ENCODE measurements at regions not wholly inside any gene's neighbourhood (a gene's known extent, or its start where the extent isn't known, plus 50 kb on each side); places are given as distances from the start of the nearest gene placed in this dataset.

DNA sequence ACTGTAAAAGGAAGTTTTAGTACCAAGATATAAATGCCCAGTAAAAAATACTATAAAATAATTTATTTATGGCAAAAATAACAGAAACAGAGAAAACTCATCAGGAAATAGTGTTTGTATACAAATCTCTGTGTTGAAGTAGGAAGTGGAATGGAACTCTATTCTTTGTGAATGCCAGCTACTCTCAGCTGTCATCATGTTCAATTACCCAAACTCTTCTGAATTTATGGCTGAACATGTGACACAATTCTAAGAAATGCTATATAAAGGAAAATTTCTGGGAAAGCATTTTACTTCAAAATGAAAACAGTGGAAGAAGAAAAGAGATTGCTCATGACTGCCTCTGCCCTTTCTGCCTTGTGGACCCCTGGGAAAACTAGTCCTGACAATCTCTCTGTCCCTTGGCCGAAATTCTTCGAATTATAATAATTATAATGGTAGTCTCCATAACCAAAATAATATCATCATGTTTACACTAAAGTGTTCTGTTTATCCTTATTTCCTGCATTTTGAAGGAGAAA lies 522.3 kb upstream of the ST8SIA4 start:
- Mint-ChIP-seq H3K4me3 (no peak overlapping the region), H3K36me3 (ENCODE audit: low read depth) (no peaks in the 10 kb centered on the region), H3K9me3 (no peaks in the 10 kb centered on the region), H3K27me3 (no peaks in the 10 kb centered on the region), H3K27ac (no peak overlapping the region), H3K4me1 (no peaks in the 10 kb centered on the region)
- ChIA-PET CTCF (no interaction called here), POLR2A (no interaction called here)
- no peak for DNase-seq
- TF ChIP-seq, protein P1, sequence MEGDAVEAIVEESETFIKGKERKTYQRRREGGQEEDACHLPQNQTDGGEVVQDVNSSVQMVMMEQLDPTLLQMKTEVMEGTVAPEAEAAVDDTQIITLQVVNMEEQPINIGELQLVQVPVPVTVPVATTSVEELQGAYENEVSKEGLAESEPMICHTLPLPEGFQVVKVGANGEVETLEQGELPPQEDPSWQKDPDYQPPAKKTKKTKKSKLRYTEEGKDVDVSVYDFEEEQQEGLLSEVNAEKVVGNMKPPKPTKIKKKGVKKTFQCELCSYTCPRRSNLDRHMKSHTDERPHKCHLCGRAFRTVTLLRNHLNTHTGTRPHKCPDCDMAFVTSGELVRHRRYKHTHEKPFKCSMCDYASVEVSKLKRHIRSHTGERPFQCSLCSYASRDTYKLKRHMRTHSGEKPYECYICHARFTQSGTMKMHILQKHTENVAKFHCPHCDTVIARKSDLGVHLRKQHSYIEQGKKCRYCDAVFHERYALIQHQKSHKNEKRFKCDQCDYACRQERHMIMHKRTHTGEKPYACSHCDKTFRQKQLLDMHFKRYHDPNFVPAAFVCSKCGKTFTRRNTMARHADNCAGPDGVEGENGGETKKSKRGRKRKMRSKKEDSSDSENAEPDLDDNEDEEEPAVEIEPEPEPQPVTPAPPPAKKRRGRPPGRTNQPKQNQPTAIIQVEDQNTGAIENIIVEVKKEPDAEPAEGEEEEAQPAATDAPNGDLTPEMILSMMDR (IDR thresholded peaks at IDR 0.05) = no peak
- ATAC-seq (ENCODE audit: low read depth) = no peak
- intact Hi-C loops (cut with micrococcal nuclease) = no loop called here

DNA sequence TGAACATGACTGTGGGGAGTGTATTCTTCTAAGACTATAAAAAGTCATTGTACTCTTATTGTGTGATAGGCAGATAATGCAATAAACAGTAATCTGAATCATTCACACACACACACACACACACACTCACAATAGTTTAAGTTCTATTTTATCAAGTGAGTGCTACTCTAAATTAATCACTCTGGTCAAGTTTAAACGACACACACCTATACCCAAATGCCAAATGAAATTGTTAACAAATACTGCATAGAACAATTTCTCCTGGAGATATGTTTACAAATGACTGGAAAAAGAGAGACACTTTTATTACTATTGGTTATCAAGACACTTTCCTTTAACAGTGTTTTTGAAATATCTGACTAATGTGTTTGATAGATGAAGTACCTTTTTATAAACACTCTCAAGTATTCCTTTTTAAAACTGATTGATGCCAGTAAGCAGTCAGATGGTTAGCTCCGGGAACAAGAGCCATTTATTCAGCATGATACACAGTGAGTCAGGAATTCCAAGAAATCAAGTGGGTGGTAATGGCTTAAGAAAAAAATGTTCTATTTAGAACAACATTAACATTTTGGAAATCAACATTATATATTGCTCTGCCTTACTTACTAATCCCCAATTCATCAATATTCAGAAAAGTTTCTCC lies 521.6 kb upstream of the ST8SIA4 start:
- H3K27me3 Mint-ChIP-seq = no peaks in the 10 kb centered on the region
- intact Hi-C loops (cut with micrococcal nuclease) = no loop called here

DNA sequence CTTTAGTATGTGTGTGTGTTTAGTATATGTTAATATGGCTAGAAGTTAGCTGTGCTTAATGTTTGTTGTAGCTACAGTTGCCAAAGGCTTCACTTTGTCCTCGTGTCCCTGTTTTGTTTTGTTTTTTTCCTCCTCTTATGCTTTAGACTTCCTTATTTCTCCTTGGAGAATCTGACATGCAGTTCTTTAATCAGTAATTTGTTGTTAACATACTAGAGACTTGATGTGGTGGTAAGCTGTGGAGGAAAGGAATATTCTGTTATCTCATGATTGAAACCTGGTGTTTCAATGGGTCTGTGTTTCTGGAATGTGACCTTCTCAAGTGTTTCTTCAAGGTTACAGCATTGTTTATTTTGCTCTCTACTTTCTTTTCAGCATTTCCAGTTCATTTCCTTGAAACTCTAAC lies 515.6 kb upstream of the ST8SIA4 start:
- TF ChIP-seq, protein P1 (IDR thresholded peaks at IDR 0.05) = no peak

More for the DNA sequence above, 521.6 kb upstream of the ST8SIA4 start:
- DNase-seq (no peak), ATAC-seq (ENCODE audit: low read depth) (no peak)
- TF ChIP-seq, protein P1 (IDR thresholded peaks at IDR 0.05) = no peak
- POLR2A ChIA-PET = no interaction called here
- CTCF ChIA-PET = no interaction called here
- Mint-ChIP-seq H3K36me3 (ENCODE audit: low read depth) (no peaks in the 10 kb centered on the region), H3K4me3 (no peak overlapping the region), H3K9me3 (no peaks in the 10 kb centered on the region), H3K27ac (no peak overlapping the region), H3K4me1 (no peaks in the 10 kb centered on the region)

DNA sequence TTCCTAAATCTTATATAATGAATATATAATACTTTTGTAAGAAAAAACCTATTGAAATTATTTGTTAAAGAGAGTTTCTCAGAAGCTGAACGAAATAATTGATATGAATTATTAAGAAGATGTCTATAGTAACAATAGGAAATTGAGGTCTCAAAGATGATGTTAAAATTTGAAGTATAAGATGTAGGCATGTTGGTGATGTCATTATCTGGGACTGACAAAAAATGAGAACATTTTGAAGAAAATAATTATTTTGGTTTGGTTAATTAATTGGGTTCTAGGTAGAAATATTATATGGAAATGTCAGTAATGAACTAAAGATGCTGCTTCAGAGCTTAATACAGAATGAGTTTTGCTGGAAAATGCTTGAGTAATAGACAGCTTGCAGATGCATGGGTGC lies 501.4 kb upstream of the ST8SIA4 start:
- H3K27me3 Mint-ChIP-seq = no peaks in the 10 kb centered on the region
- no peak for ATAC-seq (ENCODE audit: low read depth)
- H3K9me3 Mint-ChIP-seq = no peaks in the 10 kb centered on the region
- no peaks in the 10 kb centered on the region for H3K4me1 Mint-ChIP-seq
- POLR2A ChIA-PET = no interaction called here
- H3K27ac Mint-ChIP-seq = no peak overlapping the region
- no peak for DNase-seq
- H3K4me3 Mint-ChIP-seq = no peak overlapping the region
- CTCF ChIA-PET = no interaction called here
- intact Hi-C loops (cut with micrococcal nuclease) = no loop called here
- no peaks in the 10 kb centered on the region for H3K36me3 Mint-ChIP-seq (ENCODE audit: low read depth)
- TF ChIP-seq, protein P1 (IDR thresholded peaks at IDR 0.05) = no peak

More for the DNA sequence above, 515.6 kb upstream of the ST8SIA4 start:
- Mint-ChIP-seq H3K4me3 (no peak overlapping the region), H3K27me3 (no peaks in the 10 kb centered on the region), H3K9me3 (no peaks in the 10 kb centered on the region), H3K4me1 (no peaks in the 10 kb centered on the region), H3K36me3 (ENCODE audit: low read depth) (no peaks in the 10 kb centered on the region), H3K27ac (no peak overlapping the region)
- intact Hi-C loops (cut with micrococcal nuclease) = no loop called here
- ChIA-PET POLR2A (no interaction called here), CTCF (no interaction called here)
- DNase-seq (no peak), ATAC-seq (ENCODE audit: low read depth) (no peak)

DNA sequence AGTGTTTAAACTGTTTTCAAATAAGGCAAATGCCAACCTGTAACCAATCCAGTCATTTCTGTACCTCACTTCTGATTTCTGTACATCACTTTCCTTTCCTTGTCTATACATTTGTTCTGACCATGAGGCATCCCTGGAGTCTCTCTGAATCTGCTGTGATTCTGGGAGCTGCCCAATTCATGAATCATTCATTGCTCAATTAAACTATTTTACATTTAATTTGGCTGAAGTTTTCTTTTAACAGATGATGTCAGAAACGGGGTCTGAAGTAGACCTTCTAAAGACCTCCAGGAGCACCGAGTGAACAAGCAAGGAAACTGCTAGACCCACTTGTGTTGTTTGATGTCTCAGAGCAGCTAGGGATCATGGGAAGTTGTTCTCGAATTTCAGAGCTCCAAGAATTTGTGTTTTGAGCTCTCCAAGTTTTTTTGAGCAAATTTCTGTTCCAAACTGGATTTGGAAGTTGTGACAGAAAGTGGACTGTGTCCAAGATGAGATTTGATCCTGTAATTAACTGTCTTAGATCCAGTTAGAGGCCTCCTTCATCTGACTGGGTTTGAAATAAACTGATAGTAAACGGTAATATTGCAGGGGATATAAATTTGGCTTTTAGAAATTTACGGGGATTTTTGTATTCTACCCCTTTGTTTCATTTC lies 490.8 kb upstream of the ST8SIA4 start:
- Mint-ChIP-seq H3K27ac (no peak overlapping the region), H3K4me3 (no peak overlapping the region), H3K27me3 (no peaks in the 10 kb centered on the region), H3K36me3 (ENCODE audit: low read depth) (no peaks in the 10 kb centered on the region), H3K4me1 (no peaks in the 10 kb centered on the region), H3K9me3 (no peaks in the 10 kb centered on the region)
- TF ChIP-seq, protein P1 (IDR thresholded peaks at IDR 0.05) = no peak
- intact Hi-C loops (cut with micrococcal nuclease) = no loop called here
- DNase-seq (no peak), ATAC-seq (ENCODE audit: low read depth) (no peak)
- ChIA-PET CTCF (no interaction called here), POLR2A (no interaction called here)
